ENCODE measurements at regions not wholly inside any gene's neighbourhood (a gene's known extent, or its start where the extent isn't known, plus 50 kb on each side); places are given as distances from the start of the nearest gene placed in this dataset.

DNA sequence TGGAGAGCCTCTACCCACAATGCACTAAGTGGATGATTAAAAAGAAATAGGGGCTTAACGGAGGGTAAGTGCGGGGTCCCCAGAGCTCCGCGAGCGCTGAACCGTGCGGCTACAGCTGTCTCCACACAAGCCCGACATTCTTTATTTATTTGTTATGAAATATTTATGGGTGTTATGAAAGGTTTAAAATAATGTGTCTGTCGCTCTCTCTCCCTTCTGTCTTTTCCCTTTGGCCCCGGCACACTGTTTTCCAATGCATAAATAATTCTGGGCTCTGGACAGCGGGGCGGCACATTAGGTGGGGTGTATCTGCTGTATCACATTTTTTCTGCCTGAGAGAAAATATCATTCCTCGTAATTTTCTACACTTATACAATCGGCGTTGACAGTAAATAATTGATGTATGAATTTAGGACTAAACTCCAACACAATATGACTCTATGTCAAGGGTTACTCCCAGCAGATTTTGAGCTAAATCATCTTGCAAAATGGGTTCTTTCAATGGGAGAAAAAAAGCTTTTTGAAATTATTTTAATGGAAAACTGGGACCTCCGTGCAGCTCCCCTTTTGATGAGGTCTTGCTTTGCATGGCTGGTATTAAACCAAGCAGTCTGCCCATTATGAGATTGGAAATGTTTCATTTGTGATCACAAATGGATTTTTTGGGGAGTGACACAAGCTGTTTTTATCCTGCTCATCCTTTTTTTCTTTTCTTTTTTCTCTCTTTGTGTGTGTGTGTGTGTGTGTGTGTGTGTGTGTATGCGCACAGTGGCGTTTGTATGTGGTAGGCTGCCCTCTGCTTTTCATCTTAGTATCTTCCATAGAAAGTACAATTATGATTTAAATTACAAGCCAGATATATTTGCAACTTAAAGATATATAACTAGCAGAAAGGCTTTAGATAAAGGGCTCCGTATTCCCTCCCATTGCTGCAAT lies 370.6 kb upstream of the IRX4 start:
- H3K4me3 ChIP-seq (ENCODE audit: low read depth, low read length), result no peak overlapping the region

DNA sequence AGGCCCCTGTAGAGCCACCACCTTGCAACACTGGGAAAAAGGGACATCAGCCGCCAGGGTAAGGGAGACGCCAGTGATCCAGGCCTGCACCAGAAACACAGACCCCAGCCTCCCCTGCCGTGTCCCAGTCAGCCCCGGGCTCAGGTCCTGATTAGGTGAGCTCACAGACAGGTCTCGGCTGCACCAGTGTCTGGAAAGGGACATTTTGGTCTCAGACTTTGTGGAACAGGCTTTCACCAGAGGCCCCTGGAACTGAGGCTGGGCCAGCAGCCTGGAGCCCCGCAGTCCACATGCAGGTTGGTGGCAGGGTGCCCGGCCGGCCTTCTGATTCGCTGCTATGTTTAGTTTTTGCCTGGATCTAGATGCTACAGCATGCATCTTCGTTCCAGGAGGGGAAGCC lies 369.0 kb upstream of the IRX4 start:
- Histone ChIP-seq H3K4me3 (ENCODE audit: low read depth, low read length) (no peak overlapping the region), H3K27me3 (ENCODE audit: insufficient read depth, low read length) (peaks cover 3% of the 10 kb centered on the region; the same call in 1 of the 2 replicates), H2AFZ (ENCODE audit: low read length, unreplicated experiment) (no peak overlapping the region), H3K36me3 (ENCODE audit: insufficient read depth, low read length) (no peaks in the 10 kb centered on the region), H3K4me1 (ENCODE audit: control insufficient read depth, insufficient read depth, low read length, unreplicated experiment) (no peaks in the 10 kb centered on the region), H3K79me2 (ENCODE audit: control insufficient read depth, insufficient read depth, low read length, unreplicated experiment) (no peaks in the 10 kb centered on the region), H3K27ac (ENCODE audit: low read depth, low read length) (no peak overlapping the region)

More for the DNA sequence above, 370.6 kb upstream of the IRX4 start:
- Histone ChIP-seq H3K27ac (ENCODE audit: low read depth, low read length) (no peak overlapping the region), H3K79me2 (ENCODE audit: control insufficient read depth, insufficient read depth, low read length, unreplicated experiment) (no peaks in the 10 kb centered on the region), H2AFZ (ENCODE audit: low read length, unreplicated experiment) (no peak overlapping the region), H3K36me3 (ENCODE audit: insufficient read depth, low read length) (no peaks in the 10 kb centered on the region), H3K4me1 (ENCODE audit: control insufficient read depth, insufficient read depth, low read length, unreplicated experiment) (no peaks in the 10 kb centered on the region), H3K27me3 (ENCODE audit: insufficient read depth, low read length) (peaks cover 3% of the 10 kb centered on the region; the same call in 1 of the 2 replicates)

DNA sequence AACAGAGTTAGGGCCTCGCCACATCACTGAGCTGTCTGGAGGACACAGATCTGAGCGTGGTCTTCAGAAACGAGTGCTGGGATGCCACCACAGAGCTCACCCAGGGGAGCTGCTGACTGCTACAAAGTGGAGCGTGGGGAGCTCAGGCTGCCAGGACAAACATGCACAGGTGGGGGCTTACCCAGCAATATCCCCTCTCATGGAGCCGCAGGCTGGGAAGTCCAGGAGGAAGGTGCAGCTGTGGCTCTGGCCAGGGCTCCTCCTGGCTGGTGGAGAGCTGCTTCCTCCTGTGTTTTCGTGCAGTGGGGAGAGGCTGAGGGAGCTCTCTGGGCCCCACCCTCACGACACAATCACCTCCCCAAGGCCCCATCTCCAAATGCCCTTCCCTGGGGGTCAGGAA lies 368.6 kb upstream of the IRX4 start:
- no peaks in the 10 kb centered on the region for H3K4me1 ChIP-seq (ENCODE audit: control insufficient read depth, insufficient read depth, low read length, unreplicated experiment)
- H2AFZ ChIP-seq (ENCODE audit: low read length, unreplicated experiment), result no peak overlapping the region
- H3K79me2 ChIP-seq (ENCODE audit: control insufficient read depth, insufficient read depth, low read length, unreplicated experiment), result no peaks in the 10 kb centered on the region
- no peak overlapping the region for H3K4me3 ChIP-seq (ENCODE audit: low read depth, low read length)
- H3K36me3 ChIP-seq (ENCODE audit: insufficient read depth, low read length), result no peaks in the 10 kb centered on the region
- H3K27ac ChIP-seq (ENCODE audit: low read depth, low read length), result no peak overlapping the region
- peaks cover 3% of the 10 kb centered on the region; the same call in 1 of the 2 replicates for H3K27me3 ChIP-seq (ENCODE audit: insufficient read depth, low read length)

DNA sequence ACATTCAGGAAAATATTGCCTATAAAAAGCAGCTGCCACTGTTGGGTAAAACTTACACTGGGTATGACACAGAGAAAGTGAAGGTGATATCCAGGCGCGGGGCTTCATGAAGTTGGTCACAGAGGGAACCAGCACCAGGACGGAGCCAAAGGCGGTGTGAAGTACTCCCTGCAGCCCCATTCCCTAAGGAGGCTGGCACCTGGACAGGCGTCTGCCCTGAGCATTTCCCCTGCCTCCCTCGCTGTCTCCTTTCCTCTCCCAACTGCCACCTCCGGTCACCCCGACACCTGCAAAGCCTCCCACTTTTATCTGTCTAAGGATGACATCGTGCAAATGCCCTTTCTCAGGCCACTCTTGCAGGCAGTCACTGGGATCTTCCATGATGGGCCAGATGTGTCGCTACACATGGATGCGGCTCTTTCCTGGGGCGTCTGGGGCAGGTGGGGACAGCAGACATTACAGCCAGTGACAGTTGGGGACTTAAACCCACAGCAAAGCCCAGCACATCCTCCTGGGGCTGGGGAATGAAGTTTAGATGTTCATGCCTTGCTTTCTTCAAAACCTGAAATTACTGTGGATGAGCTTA lies 367.7 kb upstream of the IRX4 start:
- Histone ChIP-seq H2AFZ (ENCODE audit: low read length, unreplicated experiment) (no peak overlapping the region), H3K27ac (ENCODE audit: low read depth, low read length) (no peak overlapping the region), H3K4me3 (ENCODE audit: low read depth, low read length) (no peak overlapping the region), H3K79me2 (ENCODE audit: control insufficient read depth, insufficient read depth, low read length, unreplicated experiment) (no peaks in the 10 kb centered on the region), H3K27me3 (ENCODE audit: insufficient read depth, low read length) (peaks cover 3% of the 10 kb centered on the region; the same call in 1 of the 2 replicates), H3K36me3 (ENCODE audit: insufficient read depth, low read length) (no peaks in the 10 kb centered on the region), H3K4me1 (ENCODE audit: control insufficient read depth, insufficient read depth, low read length, unreplicated experiment) (no peaks in the 10 kb centered on the region)

DNA sequence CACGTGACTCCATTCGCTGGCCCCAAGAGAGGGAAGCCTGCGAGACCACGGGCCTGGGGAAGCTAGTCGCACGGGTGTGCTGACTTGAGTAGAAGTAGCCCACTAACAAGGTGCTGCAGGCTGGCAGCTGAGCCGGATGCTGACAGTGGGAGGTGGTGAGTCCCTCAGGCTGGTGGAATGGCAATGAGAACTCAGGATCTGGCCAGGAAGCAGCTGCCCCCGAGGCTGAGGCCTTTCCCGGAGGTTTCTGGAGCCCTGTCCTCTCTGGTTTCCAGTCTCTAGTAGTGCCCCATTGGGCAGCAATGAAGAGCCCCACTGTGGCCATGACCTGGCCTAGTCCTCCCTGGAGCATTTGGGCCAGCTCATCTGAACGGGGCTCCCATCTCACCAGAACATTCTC lies 366.7 kb upstream of the IRX4 start:
- peaks cover 3% of the 10 kb centered on the region; the same call in 1 of the 2 replicates for H3K27me3 ChIP-seq (ENCODE audit: insufficient read depth, low read length)
- no peak overlapping the region for H3K4me3 ChIP-seq (ENCODE audit: low read depth, low read length)
- H3K79me2 ChIP-seq (ENCODE audit: control insufficient read depth, insufficient read depth, low read length, unreplicated experiment), result no peaks in the 10 kb centered on the region
- H3K36me3 ChIP-seq (ENCODE audit: insufficient read depth, low read length), result no peaks in the 10 kb centered on the region
- H2AFZ ChIP-seq (ENCODE audit: low read length, unreplicated experiment), result no peak overlapping the region
- H3K27ac ChIP-seq (ENCODE audit: low read depth, low read length), result no peak overlapping the region
- H3K4me1 ChIP-seq (ENCODE audit: control insufficient read depth, insufficient read depth, low read length, unreplicated experiment), result no peaks in the 10 kb centered on the region

DNA sequence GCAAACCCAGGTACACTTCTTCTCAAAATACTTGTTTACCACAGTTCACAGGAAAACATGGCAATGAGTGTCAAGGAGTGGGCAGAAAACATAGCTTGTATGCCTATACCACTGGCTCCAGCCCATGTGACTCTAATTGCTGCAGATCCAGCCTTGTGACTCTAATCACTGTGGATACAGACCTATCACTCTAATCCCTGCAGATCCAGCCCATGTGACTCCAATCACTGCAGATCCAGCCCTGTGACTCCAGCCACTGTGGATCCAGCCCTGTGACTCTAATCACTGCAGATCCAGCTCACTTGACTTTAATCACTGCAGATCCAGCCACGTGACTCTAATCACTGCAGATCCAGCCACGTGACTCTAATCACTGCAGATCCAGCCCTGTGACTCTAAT lies 366.3 kb upstream of the IRX4 start:
- no peaks in the 10 kb centered on the region for H3K36me3 ChIP-seq (ENCODE audit: insufficient read depth, low read length)
- peaks cover 3% of the 10 kb centered on the region; the same call in 1 of the 2 replicates for H3K27me3 ChIP-seq (ENCODE audit: insufficient read depth, low read length)
- H3K27ac ChIP-seq (ENCODE audit: low read depth, low read length), result no peak overlapping the region
- H3K4me1 ChIP-seq (ENCODE audit: control insufficient read depth, insufficient read depth, low read length, unreplicated experiment), result no peaks in the 10 kb centered on the region
- no peaks in the 10 kb centered on the region for H3K79me2 ChIP-seq (ENCODE audit: control insufficient read depth, insufficient read depth, low read length, unreplicated experiment)
- no peak overlapping the region for H2AFZ ChIP-seq (ENCODE audit: low read length, unreplicated experiment)
- no peak overlapping the region for H3K4me3 ChIP-seq (ENCODE audit: low read depth, low read length)

DNA sequence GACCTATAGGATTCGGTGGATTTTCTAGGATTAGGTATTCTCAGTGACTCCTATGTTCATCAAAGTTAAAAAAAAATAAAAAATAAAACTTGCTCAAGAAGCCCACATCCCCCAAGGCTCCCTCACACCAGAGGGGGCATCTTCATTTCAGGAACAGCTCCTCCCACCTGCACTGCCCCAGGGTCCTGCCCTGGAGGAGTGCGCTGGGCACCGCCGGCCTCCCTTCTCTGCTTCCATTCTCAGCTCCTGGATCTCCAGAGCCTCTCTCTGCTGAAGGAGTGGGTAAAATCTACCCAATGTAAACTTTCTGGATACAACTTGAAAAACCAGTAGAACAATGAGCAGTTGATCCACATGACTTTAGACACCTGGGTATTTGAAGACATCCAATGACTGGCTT lies 359.8 kb upstream of the IRX4 start:
- Histone ChIP-seq H2AFZ (ENCODE audit: low read length, unreplicated experiment) (no peak overlapping the region), H3K27ac (ENCODE audit: low read depth, low read length) (no peak overlapping the region), H3K79me2 (ENCODE audit: control insufficient read depth, insufficient read depth, low read length, unreplicated experiment) (no peaks in the 10 kb centered on the region), H3K4me1 (ENCODE audit: control insufficient read depth, insufficient read depth, low read length, unreplicated experiment) (no peaks in the 10 kb centered on the region), H3K36me3 (ENCODE audit: insufficient read depth, low read length) (no peaks in the 10 kb centered on the region), H3K4me3 (ENCODE audit: low read depth, low read length) (no peak overlapping the region), H3K27me3 (ENCODE audit: insufficient read depth, low read length) (no peaks in the 10 kb centered on the region)

DNA sequence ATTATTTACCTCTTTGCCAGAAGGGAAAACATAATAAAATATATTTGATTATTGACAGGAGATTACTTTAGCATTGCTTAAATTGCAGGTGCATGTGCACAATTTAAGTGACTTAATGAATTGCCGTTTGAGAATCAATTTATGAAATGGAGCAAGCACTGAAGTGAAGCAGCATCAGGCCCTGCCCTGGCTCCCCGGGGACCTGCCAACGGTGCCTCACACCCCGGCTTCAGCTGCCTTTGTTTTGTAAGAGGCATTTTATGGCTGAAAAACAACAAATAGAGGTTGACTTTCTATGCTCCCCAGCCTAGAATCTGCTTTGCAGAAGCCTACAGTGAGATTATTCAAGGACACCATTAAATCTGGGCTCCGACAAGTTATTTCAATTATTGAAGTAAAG lies 359.1 kb upstream of the IRX4 start:
- no peak overlapping the region for H3K27ac ChIP-seq (ENCODE audit: low read depth, low read length)
- H3K4me1 ChIP-seq (ENCODE audit: control insufficient read depth, insufficient read depth, low read length, unreplicated experiment), result no peaks in the 10 kb centered on the region
- H3K27me3 ChIP-seq (ENCODE audit: insufficient read depth, low read length), result no peaks in the 10 kb centered on the region
- no peaks in the 10 kb centered on the region for H3K79me2 ChIP-seq (ENCODE audit: control insufficient read depth, insufficient read depth, low read length, unreplicated experiment)
- H3K36me3 ChIP-seq (ENCODE audit: insufficient read depth, low read length), result no peaks in the 10 kb centered on the region
- no peak overlapping the region for H3K4me3 ChIP-seq (ENCODE audit: low read depth, low read length)
- no peak overlapping the region for H2AFZ ChIP-seq (ENCODE audit: low read length, unreplicated experiment)

DNA sequence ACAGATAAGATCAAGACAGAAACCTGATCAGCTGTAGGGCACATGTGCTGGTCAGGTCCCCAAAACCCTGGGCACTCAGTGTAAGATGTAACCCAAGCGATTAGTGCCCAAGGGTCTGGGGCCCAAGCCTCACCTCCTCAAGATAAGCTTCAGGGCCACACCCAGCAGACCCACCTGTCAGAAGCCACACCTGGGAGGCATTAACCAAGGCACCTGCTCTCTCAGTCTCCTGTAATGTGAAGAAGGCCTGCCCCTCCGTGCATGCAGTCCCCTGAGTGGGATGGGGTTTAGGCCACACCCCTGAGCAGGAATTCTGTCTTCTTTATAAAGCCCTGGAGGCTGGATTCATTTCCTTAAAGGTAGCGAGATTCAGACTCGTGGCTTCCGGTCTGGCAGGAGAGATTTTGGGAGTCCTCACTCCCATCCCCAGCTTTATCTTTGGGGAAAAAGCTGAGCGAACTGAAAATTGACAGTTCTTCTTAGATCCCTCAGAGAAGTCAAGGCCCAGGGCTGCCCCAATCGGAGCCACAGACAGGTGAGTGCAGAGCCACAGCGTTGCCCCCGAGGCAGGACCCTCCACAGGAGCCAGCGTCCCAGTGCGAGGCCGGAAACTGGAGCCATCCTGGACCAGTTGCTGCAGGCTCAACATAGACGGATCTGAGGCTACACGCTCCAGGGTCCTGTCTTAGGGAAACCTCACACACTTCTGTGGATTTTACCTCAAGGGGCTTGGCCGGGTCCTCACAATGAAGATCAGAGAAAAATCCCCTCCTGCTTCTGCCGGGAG lies 357.6 kb upstream of the IRX4 start:
- H3K36me3 ChIP-seq (ENCODE audit: insufficient read depth, low read length), result no peaks in the 10 kb centered on the region
- no peaks in the 10 kb centered on the region for H3K27me3 ChIP-seq (ENCODE audit: insufficient read depth, low read length)
- no peak overlapping the region for H3K4me3 ChIP-seq (ENCODE audit: low read depth, low read length)
- no peaks in the 10 kb centered on the region for H3K79me2 ChIP-seq (ENCODE audit: control insufficient read depth, insufficient read depth, low read length, unreplicated experiment)
- no peaks in the 10 kb centered on the region for H3K4me1 ChIP-seq (ENCODE audit: control insufficient read depth, insufficient read depth, low read length, unreplicated experiment)
- no peak overlapping the region for H3K27ac ChIP-seq (ENCODE audit: low read depth, low read length)
- H2AFZ ChIP-seq (ENCODE audit: low read length, unreplicated experiment), result no peak overlapping the region

DNA sequence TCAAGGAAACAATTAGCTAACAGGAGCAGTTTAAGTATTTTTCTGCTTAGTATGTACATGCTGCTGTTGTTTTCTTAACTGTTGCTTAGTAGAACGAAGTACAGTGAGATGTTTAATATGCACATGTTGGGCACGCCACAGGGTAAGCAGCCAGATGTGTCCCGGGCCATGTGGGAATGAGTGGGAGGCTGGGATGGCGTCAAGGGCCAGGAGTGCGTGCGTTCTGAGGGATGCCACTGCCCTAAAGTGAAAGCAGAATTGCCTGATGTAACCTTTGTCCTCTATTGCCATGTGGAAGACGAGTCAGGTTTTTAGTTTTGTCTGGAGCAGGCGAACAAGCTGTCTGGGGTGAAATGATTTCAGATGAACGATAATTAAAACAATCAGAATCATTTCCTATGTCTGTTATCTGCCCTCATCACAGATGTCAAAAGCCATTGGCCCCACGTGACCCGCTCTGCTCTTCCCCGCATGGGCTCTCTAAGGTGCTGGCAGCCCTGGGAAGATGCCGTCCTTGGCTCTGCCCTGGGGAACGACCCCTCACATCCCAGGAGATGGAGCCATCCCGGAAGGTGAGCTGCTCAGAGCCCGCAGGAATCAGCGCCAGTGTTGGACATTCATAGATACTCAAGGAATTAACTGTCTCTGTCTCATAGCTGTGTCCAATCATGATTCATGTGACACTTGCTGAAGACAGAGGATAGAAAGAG lies 356.6 kb upstream of the IRX4 start:
- Histone ChIP-seq H3K27ac (ENCODE audit: low read depth, low read length) (no peak overlapping the region), H2AFZ (ENCODE audit: low read length, unreplicated experiment) (no peak overlapping the region), H3K4me1 (ENCODE audit: control insufficient read depth, insufficient read depth, low read length, unreplicated experiment) (no peaks in the 10 kb centered on the region), H3K27me3 (ENCODE audit: insufficient read depth, low read length) (no peaks in the 10 kb centered on the region), H3K36me3 (ENCODE audit: insufficient read depth, low read length) (no peaks in the 10 kb centered on the region), H3K4me3 (ENCODE audit: low read depth, low read length) (no peak overlapping the region), H3K79me2 (ENCODE audit: control insufficient read depth, insufficient read depth, low read length, unreplicated experiment) (no peaks in the 10 kb centered on the region)
